ENCODE measurements at regions not wholly inside any gene's neighbourhood (a gene's known extent, or its start where the extent isn't known, plus 50 kb on each side); places are given as distances from the start of the nearest gene placed in this dataset.

DNA sequence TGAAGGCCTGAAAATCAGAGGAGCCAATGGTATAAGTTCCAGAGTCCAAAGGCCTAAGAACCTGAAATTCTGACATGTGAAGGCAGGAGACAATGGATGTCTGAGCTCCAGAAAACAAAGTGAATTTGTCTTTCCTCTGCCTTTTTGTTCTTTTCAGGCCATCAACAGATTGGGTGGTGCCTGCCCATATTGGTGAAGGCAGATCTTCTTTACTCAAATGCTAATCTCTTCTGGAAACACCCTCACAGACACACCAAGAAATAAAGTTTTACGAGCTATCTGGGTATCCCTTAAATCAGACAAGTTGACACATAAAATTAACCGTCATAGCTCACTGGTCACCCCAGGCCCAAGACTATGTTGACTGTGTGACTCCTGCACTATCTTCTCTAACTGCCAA lies 163.8 kb upstream of the NCKAP5 start (continued):
- TF ChIP-seq, protein P1, sequence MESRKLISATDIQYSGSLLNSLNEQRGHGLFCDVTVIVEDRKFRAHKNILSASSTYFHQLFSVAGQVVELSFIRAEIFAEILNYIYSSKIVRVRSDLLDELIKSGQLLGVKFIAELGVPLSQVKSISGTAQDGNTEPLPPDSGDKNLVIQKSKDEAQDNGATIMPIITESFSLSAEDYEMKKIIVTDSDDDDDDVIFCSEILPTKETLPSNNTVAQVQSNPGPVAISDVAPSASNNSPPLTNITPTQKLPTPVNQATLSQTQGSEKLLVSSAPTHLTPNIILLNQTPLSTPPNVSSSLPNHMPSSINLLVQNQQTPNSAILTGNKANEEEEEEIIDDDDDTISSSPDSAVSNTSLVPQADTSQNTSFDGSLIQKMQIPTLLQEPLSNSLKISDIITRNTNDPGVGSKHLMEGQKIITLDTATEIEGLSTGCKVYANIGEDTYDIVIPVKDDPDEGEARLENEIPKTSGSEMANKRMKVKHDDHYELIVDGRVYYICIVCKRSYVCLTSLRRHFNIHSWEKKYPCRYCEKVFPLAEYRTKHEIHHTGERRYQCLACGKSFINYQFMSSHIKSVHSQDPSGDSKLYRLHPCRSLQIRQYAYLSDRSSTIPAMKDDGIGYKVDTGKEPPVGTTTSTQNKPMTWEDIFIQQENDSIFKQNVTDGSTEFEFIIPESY (IDR thresholded peaks at IDR 0.05): no peak

DNA sequence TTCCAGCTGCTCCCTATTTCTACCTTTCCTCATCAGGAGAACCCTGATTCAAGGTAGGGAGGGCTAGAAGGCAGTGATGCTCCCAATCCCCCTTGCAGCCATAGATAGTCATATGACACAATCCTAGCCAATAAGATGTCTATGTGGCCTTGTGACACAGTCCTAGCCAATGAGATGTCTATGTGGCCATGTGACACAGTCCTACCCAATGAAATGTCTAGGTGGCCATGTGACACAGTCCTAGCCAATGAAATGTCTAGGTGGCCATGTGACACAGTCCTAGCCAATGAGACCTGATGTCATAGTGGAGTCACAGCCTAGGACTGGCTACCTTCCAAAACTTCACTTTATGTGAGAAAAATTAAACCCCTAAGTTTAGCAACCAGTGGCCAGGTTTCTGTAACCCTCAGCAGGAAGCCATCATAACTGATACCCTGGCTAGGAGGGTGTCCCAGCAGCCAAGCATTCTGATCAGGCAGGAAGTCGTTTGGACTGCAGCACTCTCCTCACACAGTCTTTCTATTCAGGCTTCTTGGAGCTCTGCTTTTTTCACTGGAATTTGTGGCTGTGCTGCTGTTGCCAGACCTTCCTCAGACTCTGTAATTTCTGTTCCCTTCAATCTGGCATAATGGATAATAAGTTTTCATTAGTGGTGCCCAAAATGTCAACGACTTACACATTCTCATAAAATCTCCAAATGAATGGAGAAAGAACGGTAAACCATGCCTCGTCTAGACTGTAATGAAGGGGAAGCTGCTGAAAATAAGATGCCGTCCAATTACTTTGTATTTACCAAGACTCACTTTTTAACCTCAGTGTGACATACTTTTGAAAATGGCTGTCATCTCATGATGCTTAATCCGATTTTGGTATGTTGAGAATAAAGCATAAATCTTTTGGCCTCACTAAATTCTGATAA lies 165.0 kb upstream of the NCKAP5 start:
- Histone ChIP-seq H4K20me1 (ENCODE audit: control insufficient read depth, insufficient read depth) (no peaks in the 10 kb centered on the region), H2AFZ (ENCODE audit: control insufficient read depth, low read depth, low read length) (no peak overlapping the region), H3K27ac (ENCODE audit: control insufficient read depth, insufficient read depth) (no peak overlapping the region), H3K4me1 (ENCODE audit: control insufficient read depth, insufficient read depth, low read length) (no peaks in the 10 kb centered on the region), H3K9me3 (replicated peaks; ENCODE audit: control insufficient read depth, insufficient read depth, low read length) (peaks cover 2% of the 10 kb centered on the region; the same call in 1 of the 3 replicates), H3K36me3 (ENCODE audit: control insufficient read depth in 2 of 2, insufficient read depth in 2 of 2, low read length in 1 of 2) (no peaks in the 10 kb centered on the region), H3K9ac (ENCODE audit: control insufficient read depth, insufficient read depth, low read length) (no peak overlapping the region), H3K4me2 (ENCODE audit: control insufficient read depth, insufficient read depth) (no peak overlapping the region), H3K4me3 (no peak overlapping the region), H3K27me3 (replicated peaks in 1 of 2; ENCODE audit: control insufficient read depth in 2 of 2, insufficient read depth in 2 of 2, low read length in 1 of 2) (no peaks in the 10 kb centered on the region), H3K79me2 (ENCODE audit: control insufficient read depth, insufficient read depth, low read length) (no peaks in the 10 kb centered on the region)
- POLR2A ChIA-PET: no interaction called here
- SMC1A ChIA-PET (ENCODE audit: uncharacterized antibody, unreplicated experiment): no interaction called here
- ATAC-seq (no peak), FAIRE-seq (no peak), DNase-seq (ENCODE audit: low read depth, low spot score) (no peak)
- no TSS peak for BruUV-seq (replicated peaks)
- TF ChIP-seq, protein P2, sequence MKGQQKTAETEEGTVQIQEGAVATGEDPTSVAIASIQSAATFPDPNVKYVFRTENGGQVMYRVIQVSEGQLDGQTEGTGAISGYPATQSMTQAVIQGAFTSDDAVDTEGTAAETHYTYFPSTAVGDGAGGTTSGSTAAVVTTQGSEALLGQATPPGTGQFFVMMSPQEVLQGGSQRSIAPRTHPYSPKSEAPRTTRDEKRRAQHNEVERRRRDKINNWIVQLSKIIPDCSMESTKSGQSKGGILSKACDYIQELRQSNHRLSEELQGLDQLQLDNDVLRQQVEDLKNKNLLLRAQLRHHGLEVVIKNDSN (IDR thresholded peaks at IDR 0.05; ENCODE audit: borderline replicate concordance, extremely low read length, insufficient read depth, low read depth, low read length): peak; percentile 58
- TF ChIP-seq FOS (IDR thresholded peaks at IDR 0.05; ENCODE audit: borderline replicate concordance, extremely low read depth, insufficient read length) (peak; percentile 1), RCOR1 (conservative IDR thresholded peaks at IDR 0.05; ENCODE audit: low read depth, low read length) (no peak), NFYB (IDR thresholded peaks at IDR 0.05; ENCODE audit: insufficient read depth, low read depth, low read length) (peak; percentile 53; the same call in 1 of the 2 replicates)
- TF ChIP-seq, protein P3, sequence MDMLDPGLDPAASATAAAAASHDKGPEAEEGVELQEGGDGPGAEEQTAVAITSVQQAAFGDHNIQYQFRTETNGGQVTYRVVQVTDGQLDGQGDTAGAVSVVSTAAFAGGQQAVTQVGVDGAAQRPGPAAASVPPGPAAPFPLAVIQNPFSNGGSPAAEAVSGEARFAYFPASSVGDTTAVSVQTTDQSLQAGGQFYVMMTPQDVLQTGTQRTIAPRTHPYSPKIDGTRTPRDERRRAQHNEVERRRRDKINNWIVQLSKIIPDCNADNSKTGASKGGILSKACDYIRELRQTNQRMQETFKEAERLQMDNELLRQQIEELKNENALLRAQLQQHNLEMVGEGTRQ (IDR thresholded peaks at IDR 0.05; ENCODE audit: borderline replicate concordance, low read depth, low read length): peak; percentile 2; the same call in 1 of the 2 replicates
- intact Hi-C loops (cut with micrococcal nuclease; ENCODE audit: unreplicated experiment) (no loop called here), in situ Hi-C loops (cut with MboI) (no loop called here)
- RAD21 ChIA-PET (ENCODE audit: unreplicated experiment): no interaction called here
- 19% methylated on average over 6 of the region's 6 CpGs for WGBS (ENCODE audit: insufficient coverage, insufficient replicate concordance, low lambda C conversion rate, missing lambda C conversion rate)
- CTCF ChIA-PET: no interaction called here

Measured in GM12878 (cell line).